Right renal pelvis (tissue), 4 donors: ENCODE measurements at regions not wholly inside any gene's neighbourhood (a gene's known extent, or its start where the extent isn't known, plus 50 kb on each side); places are given as distances from the start of the nearest gene placed in this dataset.
"Not testable (repeated sequence)": the region's sequence is repeated elsewhere in the genome, so short reads cannot be mapped to it uniquely, and the experiment has no call there.

Source experiments
- DNase-seq, 4 donors: peaks; one replicate each; pipeline ENCODE4 v3.0.0-alpha.2; 2013; ENCODE audit warnings: low read depth in 4 of 4, low spot score in 3 of 4, missing footprints in 1 of 4

- peak in 3 of 4 donors; percentile 9 to 26 (median 17) for DNase-seq
Observed at GRCh38 chr2:174697255-174697654, 67.0 kb downstream of the CHRNA1 start.

DNA sequence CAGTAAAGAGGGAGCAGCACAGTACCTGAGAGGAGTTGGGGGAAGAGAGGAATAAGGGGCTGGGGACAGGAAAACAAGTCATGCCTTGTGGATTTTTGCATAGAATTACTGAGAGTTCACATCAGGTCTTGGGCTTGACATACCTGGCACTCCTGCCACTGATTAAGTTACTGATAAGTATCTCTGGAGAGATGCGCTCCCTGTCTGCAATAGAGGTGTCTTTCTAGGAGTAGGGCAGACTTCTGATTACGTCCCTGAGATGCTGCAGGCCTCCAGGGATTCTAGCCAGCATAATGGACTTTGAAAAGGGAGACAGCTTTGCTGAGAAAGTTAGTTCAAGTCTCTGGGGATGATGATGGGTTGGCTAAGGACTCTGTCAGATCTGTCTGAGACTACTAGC lies 69.4 kb downstream of the CHRNA1 start:
- no peak for DNase-seq

GRCh38 chr2:174694196-174694878 lies 69.9 kb downstream of the CHRNA1 start:
- no peak for DNase-seq

DNA sequence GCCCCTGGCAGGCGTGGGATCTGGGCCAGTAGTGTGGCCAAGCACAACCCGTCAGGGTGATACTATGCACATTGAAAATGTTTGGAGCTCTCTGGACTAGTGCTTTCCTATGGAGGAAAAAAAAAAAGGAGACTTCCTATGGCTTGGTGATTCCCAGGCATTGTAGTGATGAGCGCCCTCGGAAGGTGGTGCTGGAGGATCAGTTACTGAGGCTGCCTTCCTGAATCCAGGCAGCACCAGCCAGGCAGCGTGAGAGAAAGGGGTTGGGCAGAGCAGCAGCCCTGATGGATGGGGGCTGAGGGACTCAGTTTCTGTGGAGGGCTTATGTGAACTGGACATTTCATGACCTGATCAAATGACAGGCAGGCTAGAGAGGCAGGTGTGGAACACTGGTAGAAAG lies 70.9 kb downstream of the CHRNA1 start:
- no peak for DNase-seq

- no peak for DNase-seq
Observed at GRCh38 chr2:174692256-174692919, 71.9 kb downstream of the CHRNA1 start.

- DNase-seq = no peak
Observed at GRCh38 chr2:174691201-174691779, 73.0 kb downstream of the CHRNA1 start.

DNA sequence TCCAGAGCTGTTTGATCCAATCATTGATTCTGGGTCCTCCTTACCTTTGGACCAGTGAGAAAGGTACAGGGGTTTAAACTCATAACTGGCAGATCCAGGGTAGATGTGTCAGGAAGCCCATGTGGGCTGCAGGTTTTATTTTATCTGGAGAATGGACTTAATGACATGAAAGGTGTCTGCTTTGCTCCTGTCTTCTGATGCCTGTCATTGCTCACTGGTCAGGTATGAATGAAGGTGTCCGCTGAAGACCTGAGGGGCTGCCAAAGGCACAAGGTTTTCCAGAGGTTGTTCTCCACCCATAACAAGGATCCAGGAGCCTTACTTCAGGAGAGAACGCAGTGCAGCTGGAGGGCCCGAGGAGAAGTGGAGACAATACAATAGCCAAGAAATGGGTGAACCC lies 74.2 kb downstream of the CHRNA1 start:
- no peak for DNase-seq

DNA sequence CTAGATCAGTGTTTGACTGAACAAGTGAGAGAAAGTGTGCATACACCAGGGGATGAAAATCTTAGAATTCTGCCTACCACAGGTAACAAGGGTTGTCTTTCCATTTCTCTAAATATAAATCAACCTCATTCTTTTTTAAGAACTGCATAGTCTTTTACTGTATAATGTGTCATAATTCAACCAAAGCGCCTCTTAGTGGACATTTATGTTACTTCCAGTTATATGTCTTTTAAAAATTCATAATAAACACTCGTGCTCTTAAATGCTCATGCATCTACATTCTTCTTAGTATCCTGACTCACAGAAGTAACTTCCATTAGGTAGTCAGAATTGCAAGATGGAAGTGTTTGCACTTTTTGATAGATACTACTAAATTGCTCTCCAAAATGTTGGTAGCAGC lies 76.2 kb downstream of the CHRNA1 start:
- no peak for DNase-seq

- DNase-seq = no peak
Observed at GRCh38 chr2:174686430-174686829, 77.8 kb downstream of the CHRNA1 start.

DNA sequence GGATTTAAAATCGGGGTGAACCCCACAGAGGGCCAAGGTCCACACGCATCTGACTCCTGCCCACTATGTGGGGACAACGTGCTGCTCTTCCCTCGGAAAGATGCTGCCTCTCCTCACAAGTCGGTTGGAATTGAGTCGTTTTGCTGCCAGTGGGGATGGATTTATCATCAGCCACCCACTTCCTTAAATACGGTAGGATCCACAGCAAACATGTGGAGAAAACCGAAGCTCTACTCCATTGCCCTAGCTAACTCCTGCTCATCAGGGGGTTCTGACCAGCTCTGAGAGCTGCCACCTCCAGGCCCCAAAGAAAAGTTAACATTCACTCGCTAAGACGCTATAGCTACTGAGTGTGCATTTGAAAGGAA lies 80.9 kb downstream of the CHRNA1 start:
- DNase-seq = peak; percentile 9 to 31 (median 28)

DNA sequence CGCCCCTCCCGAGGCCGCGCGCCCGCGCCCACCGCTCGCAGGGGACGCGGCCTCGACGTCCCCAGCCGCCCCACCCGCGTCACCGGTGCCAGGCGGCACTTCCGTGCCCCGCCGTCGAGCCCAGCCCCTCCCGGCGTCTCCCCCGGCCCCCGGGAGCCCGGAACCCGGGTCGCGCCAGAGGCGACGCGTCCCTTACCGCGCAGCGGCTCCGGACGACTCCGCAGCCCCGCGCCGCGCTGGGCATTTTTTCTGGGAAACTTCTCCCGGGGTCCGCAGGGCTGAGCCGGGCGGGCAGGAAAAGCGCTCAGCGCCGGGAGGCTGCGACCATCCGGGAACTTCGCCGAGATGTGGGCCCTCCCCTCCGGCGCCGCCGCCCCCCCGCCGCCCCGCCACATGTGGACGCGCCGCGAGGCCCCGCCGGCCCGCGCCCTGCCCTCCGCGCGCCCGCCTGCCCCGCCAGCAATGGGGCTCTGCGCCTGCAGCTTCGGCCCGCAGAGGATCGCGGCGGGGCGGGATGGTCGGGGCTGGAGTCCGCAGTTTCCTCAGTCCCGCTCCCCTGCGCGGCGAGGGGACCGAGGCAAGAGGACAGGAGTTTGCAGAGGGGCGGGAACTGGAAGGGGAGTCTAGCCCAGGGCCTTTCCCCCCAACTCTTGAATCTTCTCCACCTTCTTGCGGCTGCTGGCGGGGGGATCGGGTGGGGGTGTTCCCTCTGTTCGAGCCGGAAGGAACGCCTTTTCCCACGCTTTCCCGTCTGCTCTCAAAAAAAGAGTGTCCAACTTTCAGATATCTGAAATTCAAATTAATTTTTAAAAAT lies 81.5 kb downstream of the CHRNA1 start:
- DNase-seq = peak; percentile 27 to 35 (median 34)

GRCh38 chr2:174682007-174682577 lies 82.2 kb downstream of the CHRNA1 start:
- DNase-seq = peak in 3 of 4 donors; percentile 16 to 28 (median 22)

DNA sequence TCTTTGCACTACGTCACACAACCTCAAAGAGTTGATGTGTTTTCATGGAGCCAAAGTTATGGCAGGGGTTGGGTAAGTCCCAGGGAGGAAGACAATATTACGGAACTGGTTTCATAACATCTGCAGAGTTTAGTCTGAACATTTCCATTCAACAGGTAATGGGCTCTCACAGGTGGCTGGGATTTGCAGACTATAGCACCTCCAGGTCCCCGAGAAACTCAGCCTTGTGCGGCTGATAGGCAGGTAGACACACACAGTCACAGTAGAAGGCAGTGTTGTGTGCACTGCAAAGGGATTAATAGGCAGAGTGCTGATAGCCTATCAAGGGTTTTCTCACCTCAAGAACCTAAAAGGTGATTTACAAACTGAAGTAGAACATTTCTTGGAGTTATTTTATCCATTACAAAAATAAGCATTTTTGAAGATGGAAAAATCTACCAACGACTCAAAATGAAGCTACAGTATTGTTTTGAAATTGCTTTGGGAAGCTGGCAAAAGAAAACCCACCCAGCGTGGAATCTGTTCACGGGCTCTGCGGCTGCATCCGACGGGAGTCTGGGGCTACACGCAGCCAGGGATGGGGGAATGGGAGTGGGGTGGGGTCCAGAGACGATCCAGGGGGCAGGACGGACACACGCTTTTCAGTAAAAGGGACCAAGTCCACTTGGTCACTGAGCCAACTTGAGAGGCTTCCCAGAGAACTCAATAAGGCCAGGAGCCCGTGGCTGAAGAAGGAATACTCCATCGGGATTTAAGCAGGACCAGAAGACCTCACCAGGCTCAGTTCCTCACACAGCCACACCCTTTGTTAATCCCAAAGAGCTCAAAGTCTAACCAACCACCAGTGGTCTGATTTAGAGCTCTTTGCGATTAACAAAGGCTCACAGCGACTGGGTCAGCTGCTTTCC lies 82.9 kb downstream of the CHRNA1 start:
- DNase-seq = peak in 2 of 4 donors; percentile 17 to 29

DNA sequence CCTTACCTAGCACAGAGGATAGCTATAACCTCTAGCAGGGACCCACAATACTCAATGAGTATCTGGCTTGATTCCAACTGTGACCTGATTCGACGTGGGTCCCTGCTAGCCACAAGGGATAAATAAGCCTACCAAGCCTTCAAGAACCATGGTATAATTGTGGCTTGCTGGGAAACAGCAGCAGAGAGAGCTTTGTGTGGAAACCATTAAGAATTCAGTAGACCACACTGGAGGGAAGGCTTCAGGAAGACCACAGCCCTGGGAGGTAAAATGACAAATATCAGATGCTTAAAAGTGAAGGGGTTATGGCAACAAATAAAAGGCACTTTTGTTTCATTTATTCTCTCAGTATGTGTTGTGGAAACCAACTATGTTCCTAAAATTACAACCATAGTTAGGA lies 82.6 kb upstream of the WIPF1 start:
- no peak for DNase-seq

- no peak for DNase-seq
Observed at GRCh38 chr2:174678395-174678794, 80.8 kb upstream of the WIPF1 start.

DNA sequence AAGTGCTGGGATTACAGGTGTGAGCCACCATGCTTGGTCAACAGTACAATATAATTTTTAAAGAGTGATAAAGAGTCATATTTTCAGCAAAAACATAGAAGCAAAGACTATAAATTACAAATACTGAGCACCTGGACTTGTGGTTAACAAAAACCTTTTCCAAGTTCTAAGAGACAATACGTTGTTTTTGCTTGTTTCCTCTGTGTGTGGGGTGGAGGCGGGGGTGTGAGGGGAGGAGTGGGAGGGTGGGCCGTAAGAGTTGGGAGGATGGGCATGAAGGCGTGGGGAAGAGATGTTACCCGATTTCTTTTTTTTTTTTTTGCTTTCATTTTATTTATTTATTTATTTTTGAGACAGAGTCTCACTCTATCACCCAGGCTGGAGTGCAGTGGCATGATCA lies 78.0 kb upstream of the WIPF1 start:
- DNase-seq = no peak

- DNase-seq = no peak
Observed at GRCh38 chr2:174673876-174674275, 76.3 kb upstream of the WIPF1 start.

DNA sequence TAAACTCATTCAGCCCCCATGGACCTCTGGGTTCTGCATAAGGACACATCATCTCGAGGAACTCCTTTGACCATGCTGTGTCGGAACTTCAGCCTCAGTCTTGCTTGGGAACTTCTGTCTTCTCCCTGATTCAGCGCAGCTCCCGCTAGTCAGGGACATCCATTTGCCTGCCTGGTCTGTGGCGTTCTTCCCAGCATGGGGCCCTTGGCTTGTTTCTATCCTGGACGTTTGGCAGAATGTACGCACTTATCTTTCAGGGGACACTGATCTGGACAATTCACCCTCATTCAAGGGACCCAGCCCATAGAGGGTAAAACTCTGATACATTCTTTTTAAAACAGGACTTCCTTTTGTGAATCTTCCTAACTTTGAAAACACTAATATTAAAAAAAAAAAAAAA lies 75.8 kb upstream of the WIPF1 start:
- no peak for DNase-seq

DNA sequence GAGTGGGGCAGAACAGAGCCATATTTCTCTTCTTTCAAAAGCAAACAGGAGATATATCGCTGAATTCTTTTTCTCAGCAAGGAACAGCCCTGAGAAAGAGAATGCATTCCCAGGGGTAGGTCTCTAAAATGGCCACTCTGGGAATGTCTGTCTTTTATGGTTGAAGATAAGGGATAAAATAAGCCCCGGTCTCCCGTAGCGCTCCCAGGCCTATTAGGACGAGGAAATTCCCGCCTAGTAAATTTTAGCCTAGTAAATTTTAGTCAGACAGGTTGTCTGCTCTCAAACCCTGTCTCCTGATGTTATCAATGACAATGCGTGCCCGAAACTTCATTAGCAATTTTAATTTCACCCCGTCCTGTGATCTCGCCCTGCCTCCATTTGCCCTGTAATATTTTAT lies 73.9 kb upstream of the WIPF1 start:
- DNase-seq = not testable (repeated sequence)

DNA sequence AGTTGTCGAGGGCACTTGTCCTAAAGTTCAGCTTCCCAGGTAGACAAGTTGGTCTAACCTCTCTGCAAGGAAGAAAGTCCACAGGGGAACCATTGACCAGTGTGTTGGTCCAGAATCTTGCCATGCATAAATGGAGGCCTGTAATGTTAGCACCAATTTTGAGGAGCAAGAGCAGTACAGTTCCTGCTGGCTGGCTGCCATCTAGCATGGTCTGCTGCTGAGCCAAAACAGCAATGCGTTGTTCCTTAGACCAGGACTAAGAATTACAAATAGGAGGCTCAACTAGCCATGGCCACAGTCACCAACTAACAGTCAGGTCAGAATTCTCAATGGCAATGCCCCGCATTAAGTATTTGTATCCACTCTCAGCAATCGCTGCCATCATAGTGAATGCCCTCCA lies 72.8 kb upstream of the WIPF1 start:
- no peak for DNase-seq
